HG02759 (cell line): ENCODE measurements at regions not wholly inside any gene's neighbourhood (a gene's known extent, or its start where the extent isn't known, plus 50 kb on each side); places are given as distances from the start of the nearest gene placed in this dataset.

ENCODE experiments used
- ATAC-seq: cut with Tn5 transposase; IDR thresholded peaks from one replicate; pipeline ENCODE4 v1.9.1; 2021; ENCODE audit warnings: mild to moderate bottlenecking, moderate library complexity; ENCODE audit not compliant: unreplicated experiment

GRCh38 chr5:74384851-74385250 lies 255.7 kb downstream of the ENC1 start:
- ATAC-seq, result no peak

- ATAC-seq, result no peak
Observed at GRCh38 chr5:74382987-74383593, 257.4 kb downstream of the ENC1 start.

GRCh38 chr5:74382123-74382855 lies 258.2 kb downstream of the ENC1 start:
- no peak for ATAC-seq

DNA sequence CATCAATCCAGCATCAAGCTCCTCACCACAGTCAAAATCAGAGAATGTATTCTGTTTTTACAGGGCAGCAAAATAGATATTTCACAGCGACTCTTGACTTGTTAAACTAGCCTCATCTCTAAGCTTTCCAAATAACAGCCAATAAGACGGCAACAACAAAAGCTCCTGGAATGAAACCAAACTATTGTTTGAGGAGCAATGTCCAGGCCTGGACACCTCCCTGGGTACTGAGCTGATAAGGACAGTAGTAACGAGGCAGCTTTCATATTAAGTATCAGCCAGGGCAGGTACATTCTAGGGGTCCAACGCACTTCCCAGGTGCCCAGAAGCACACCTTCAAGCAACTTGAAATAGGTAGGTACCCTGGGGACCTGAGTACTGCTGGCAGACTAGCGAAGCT lies 260.3 kb downstream of the ENC1 start:
- no peak for ATAC-seq

- ATAC-seq, result no peak
Observed at GRCh38 chr5:74378464-74378863, 262.1 kb downstream of the ENC1 start.

- no peak for ATAC-seq
Observed at GRCh38 chr5:74376187-74376586, 264.3 kb downstream of the ENC1 start.

DNA sequence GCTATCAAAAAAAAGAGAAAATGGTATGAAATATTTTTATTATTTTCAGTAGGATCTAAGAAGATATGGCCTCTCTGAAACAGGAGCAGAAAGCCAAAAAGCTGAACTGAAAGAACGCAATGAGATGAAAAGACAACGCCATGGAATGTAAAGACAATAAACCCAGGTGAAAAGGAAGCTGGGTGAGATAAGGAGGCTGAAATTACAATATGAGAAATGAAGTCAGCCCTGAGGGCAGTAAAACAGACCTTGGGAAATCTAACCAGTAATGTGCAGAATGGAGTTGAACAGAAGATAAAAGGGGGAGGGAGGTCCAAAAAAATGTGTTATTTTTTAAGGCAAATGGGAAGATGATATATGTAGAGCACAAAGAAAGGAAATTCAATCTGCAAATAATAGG lies 265.3 kb downstream of the ENC1 start:
- no peak for ATAC-seq

- ATAC-seq, result no peak
Observed at GRCh38 chr5:74374656-74375055, 265.9 kb downstream of the ENC1 start.

- ATAC-seq, result no peak
Observed at GRCh38 chr5:74373076-74373475, 267.5 kb downstream of the ENC1 start.

DNA sequence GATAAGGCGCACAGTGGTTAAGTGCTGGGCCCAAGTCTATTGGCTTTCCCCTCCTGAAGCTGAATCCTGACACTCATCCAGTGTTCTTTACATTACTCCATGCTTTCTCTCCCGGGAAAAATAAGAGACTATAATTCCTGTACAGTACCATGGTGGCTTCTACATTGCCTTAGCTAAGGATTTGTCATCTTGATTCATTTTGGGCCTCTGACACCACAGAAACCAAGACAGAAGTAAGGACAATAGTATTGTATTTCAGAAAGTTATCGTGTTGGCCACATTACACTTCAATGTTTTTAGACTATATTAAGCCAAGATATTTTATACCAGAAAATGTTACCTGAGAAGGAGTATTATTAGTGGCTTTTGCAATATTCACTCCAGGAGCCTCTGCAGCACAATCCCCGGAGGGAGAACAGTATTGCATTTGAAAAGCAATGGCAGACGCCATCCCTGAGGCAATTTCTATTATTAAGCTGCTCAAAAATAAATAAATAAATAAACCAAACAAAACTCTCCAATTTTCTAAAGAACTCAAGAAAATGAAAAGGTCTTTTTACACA lies 267.9 kb downstream of the ENC1 start:
- ATAC-seq, result no peak

GRCh38 chr5:74372051-74372450 lies 268.5 kb downstream of the ENC1 start:
- no peak for ATAC-seq

DNA sequence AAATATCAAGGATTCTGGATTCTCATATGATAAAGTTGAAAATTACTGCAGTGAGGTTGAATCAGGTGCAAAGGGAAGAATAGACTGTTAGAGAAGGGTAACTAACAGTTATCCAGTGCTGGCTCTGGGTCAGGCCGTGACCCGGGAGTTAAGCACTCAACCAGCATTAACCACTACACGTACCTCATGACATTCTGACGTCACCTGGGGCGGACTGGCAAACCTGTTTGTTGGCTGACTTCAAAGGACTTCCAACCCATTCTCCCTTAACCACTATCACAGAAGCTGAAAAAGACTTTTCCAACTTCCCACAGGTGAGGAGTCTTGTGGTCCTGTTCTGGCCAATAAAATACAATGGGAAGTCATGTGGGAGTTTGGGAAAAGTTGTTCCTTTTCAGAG lies 268.9 kb downstream of the ENC1 start:
- ATAC-seq, result no peak

GRCh38 chr5:74370168-74370567 lies 270.4 kb downstream of the ENC1 start:
- ATAC-seq, result no peak

DNA sequence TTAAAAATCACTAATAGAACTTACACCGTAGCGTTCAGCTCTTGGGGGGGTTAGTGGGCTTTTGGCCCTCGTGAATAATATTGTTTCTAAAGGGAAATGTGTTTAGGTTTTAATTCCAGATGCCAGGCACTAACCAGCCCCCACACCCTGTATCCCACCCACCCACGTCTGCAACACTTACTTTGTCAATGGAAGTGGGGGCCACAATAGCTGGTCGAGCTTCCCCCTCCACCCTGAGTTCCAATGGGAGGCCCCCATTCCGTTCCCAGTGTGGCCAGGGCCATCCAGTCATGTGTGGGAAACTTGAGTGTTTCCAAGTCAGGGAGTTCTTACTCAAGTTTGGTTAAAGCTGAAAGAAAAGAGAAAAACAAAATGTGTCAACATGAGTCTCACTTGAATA lies 271.4 kb downstream of the ENC1 start:
- ATAC-seq, result no peak

- ATAC-seq, result no peak
Observed at GRCh38 chr5:74367934-74368333, 272.6 kb downstream of the ENC1 start.

DNA sequence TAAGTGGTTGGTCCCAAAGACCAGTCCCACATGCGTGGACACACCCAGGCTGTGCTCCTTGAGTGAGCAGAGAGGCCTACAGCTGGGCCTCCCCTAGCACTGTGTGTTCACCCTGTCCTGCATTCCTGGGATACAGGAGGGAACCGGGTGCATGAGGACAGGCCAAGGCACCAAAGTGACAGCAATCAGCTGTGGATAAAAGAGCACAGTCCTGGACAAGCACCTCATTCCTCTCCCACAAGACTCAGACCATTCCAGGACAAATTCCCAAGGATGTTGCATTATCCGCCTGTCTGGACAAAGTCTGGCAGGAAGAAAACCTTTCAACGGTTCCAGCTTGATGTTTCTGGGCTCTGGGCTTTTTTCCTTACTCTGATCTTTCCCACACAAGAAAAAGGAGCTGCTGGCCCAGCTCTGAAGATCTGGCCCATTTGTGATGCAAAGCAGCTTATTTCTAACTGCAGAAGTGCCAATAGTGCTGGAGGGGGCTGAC lies 273.2 kb downstream of the ENC1 start:
- no peak for ATAC-seq

DNA sequence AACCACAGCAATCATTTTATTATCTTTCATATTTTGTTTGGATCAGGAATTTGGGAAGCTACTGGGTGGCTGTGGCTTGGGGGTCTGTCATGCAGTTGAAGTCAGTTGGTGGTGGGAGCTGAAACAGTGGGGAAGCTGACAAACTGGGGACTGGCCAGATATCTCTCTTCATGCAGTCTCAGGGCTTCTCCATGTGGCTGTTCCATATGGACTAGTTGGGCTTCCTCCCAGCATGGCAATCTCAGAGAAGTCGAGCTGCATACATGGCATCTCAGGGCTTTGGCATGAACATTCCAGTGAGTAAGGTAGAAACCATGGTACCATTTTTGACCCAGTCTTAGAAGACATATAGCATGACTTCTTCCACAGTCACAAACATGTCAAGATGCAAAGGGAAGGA lies 274.8 kb downstream of the ENC1 start:
- ATAC-seq, result no peak

- no peak for ATAC-seq
Observed at GRCh38 chr5:74364507-74364906, 276.0 kb downstream of the ENC1 start.

- ATAC-seq, result no peak
Observed at GRCh38 chr5:74363603-74364205, 276.8 kb downstream of the ENC1 start.

- ATAC-seq, result no peak
Observed at GRCh38 chr5:74361406-74362358, 278.8 kb downstream of the ENC1 start.
